Astrocyte of the spinal cord (primary cell): ENCODE measurements at regions not wholly inside any gene's neighbourhood (a gene's known extent, or its start where the extent isn't known, plus 50 kb on each side); places are given as distances from the start of the nearest gene placed in this dataset.

Source experiments
- DNase-seq: peaks from one replicate; pipeline ENCODE4 v3.0.0; 2011; ENCODE audit warnings: low read depth, low spot score
- H3K4me3 ChIP-seq: 2 replicates; pipeline ENCODE4 v1.5.1; 2011; ENCODE audit warnings: low read depth, mild to moderate bottlenecking, low read length, moderate library complexity
- in situ Hi-C: cut with HindIII; loops from 2 replicates; pipeline ENCODE4 v1.10.0; 2017; ENCODE audit warnings: low sequenced_read_pairs
- TF ChIP-seq, protein P1 (sequence below): IDR thresholded peaks from 2 replicates; pipeline ENCODE4 v1.5.1; 2012; ENCODE audit warnings: low read depth, mild to moderate bottlenecking, low read length, inconsistent platforms

- no peak for DNase-seq
- TF ChIP-seq, protein P1, sequence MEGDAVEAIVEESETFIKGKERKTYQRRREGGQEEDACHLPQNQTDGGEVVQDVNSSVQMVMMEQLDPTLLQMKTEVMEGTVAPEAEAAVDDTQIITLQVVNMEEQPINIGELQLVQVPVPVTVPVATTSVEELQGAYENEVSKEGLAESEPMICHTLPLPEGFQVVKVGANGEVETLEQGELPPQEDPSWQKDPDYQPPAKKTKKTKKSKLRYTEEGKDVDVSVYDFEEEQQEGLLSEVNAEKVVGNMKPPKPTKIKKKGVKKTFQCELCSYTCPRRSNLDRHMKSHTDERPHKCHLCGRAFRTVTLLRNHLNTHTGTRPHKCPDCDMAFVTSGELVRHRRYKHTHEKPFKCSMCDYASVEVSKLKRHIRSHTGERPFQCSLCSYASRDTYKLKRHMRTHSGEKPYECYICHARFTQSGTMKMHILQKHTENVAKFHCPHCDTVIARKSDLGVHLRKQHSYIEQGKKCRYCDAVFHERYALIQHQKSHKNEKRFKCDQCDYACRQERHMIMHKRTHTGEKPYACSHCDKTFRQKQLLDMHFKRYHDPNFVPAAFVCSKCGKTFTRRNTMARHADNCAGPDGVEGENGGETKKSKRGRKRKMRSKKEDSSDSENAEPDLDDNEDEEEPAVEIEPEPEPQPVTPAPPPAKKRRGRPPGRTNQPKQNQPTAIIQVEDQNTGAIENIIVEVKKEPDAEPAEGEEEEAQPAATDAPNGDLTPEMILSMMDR = no peak
- H3K4me3 ChIP-seq = no peak overlapping the region
- in situ Hi-C loops = no loop called here
Observed at GRCh38 chr10:85413570-85413969, 953.0 kb downstream of the GRID1 start.

DNA sequence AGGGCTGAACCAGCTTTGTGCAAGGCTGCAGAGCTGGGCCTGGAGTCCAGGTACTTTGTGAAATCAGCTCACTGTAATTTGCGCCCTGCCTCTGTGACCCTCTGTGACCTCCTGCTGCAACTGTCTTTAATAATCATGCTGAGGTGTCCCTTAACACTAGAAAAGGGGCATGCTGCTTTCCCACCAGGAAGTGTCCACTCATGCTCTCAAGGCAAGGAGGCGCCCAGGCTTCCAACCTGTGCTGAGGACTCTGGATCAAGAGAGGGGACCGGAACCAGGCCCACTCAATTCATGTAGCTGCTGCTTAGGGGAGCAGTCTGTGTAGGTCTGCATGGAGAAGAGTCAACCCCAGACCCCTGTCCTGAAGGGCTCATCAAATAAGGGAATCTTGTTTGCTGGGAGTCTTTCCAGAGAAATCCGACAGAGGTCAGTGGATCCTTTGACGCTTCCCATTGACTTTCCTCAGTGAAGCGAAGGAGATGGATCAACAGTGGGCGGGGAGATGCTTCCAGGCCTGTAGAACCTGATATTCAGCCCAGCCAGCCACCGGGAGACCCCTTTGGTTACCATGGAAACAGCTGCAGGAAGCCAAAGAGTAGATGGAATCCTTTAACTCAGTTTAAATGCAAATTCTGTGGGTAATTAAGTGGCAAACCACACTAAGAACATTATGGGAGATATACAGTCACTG is 945.9 kb downstream of the GRID1 start:
- H3K4me3 ChIP-seq = no peak overlapping the region
- no peak for DNase-seq
- TF ChIP-seq, protein P1 = no peak
- in situ Hi-C loops = no loop called here

- H3K4me3 ChIP-seq = no peak overlapping the region
- in situ Hi-C loops = no loop called here
- no peak for DNase-seq
- TF ChIP-seq, protein P1 = no peak
Observed at GRCh38 chr10:85421421-85421820, 945.2 kb downstream of the GRID1 start.

GRCh38 chr10:85429126-85429525 is 937.5 kb downstream of the GRID1 start:
- no peak for DNase-seq
- TF ChIP-seq, protein P1 = no peak
- in situ Hi-C loops = no loop called here
- no peak overlapping the region for H3K4me3 ChIP-seq

DNA sequence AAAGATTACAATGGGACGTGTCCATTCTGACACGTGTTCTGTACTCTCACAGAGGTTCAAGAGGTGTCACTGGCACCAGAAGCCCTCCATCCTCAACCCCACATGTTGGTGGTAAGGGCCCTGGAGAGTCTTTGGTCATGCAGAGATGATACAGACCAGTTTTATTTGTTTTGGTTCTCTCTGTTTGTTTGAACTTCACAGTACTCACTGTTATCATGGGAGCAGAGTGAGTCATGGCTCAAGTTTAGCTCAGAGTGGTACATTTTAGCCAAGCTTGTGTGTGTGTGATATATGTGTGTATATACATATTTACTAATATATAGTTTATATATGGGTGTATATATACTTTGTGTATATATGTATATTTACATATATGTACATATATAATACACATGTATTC is 935.6 kb downstream of the GRID1 start:
- TF ChIP-seq, protein P1 = no peak
- in situ Hi-C loops = no loop called here
- DNase-seq = peak; percentile 1
- H3K4me3 ChIP-seq = no peak overlapping the region

DNA sequence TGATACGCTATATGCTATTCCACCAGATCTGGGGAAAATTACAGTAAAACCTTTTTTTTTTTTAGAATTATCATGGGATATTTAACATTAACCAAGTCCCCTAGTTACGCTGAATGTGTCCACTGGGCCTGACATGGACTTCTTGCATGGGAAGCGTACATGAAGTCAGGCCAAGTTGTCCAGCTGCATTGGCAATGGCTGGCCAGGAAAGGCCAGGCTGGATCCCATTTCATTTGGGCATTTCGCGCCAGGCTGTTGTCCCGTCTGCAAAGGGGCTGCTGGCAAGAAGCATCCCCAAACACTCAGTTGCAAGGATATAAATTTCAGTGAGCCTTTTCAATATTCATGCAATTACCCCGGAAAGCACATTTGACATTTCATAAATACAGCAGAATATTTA is 933.3 kb downstream of the GRID1 start:
- no peak for DNase-seq

More for the DNA sequence above, 933.3 kb downstream of the GRID1 start:
- in situ Hi-C loops = no loop called here
- H3K4me3 ChIP-seq = no peak overlapping the region
- TF ChIP-seq, protein P1 = no peak
